ENCODE measurements at regions not wholly inside any gene's neighbourhood (a gene's known extent, or its start where the extent isn't known, plus 50 kb on each side); places are given as distances from the start of the nearest gene placed in this dataset.

DNA sequence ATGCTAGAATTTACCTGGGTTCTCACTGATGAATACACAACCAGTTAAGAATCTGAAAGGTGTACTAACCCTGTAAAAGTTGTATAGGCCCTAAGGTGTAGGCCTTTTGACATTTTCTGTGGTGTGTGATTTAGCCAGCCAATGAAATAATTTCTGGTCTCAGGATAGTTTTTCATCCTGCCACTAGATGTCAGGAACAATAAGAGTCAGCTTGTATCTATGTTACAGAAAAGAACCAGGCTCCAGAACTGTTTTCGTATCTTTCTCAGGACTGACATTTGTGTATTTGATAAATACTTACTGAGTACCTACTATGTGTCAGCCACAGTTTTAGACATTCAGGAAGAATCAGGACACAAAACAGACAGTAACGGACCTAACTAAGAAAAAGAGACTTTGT lies 673.6 kb upstream of the TENM3 start:
- no peaks in the 10 kb centered on the region for H3K9me3 ChIP-seq
- H3K27me3 ChIP-seq (replicated peaks in 1 of 7), result no peaks in the 10 kb centered on the region
- H3K27ac ChIP-seq, result no peak overlapping the region
- no peaks in the 10 kb centered on the region for H3K36me3 ChIP-seq
- TF ChIP-seq, protein P1, sequence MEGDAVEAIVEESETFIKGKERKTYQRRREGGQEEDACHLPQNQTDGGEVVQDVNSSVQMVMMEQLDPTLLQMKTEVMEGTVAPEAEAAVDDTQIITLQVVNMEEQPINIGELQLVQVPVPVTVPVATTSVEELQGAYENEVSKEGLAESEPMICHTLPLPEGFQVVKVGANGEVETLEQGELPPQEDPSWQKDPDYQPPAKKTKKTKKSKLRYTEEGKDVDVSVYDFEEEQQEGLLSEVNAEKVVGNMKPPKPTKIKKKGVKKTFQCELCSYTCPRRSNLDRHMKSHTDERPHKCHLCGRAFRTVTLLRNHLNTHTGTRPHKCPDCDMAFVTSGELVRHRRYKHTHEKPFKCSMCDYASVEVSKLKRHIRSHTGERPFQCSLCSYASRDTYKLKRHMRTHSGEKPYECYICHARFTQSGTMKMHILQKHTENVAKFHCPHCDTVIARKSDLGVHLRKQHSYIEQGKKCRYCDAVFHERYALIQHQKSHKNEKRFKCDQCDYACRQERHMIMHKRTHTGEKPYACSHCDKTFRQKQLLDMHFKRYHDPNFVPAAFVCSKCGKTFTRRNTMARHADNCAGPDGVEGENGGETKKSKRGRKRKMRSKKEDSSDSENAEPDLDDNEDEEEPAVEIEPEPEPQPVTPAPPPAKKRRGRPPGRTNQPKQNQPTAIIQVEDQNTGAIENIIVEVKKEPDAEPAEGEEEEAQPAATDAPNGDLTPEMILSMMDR (IDR thresholded peaks at IDR 0.05 in 8 of 11, conservative IDR thresholded peaks at IDR 0.05 in 3 of 11), result peak in 1 of 11 experiments; percentile 8
- no peak for TF ChIP-seq POLR2A (IDR thresholded peaks at IDR 0.05)
- DNase-seq, result no peak
- H3K4me1 ChIP-seq, result no peaks in the 10 kb centered on the region
- WGBS, 5 donors, result 51 to 62% (median 54%) methylated on average over 2 of the region's 2 CpGs
- no peak overlapping the region for H3K4me3 ChIP-seq
- intact Hi-C loops (cut with DNase I; ENCODE audit: low total_unique reads), result no loop called here

DNA sequence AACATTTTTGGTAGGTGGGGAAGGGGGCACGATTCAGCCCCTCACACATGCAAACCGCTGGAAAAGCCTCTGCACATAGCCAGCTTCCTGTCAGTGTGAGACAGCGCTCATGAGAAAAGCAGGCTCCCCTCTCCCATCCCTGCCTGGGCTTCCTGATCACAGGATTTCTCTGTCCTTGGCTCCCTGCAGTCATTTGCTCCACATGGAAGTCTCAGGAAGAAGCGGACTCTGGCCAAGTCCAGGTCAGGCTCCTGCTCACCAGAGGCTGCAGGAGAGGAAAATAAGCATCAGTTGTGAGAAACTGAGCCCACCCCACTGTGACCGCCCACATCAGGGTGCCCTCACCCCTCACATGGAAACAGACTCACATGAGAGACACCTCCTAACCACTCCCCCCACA lies 664.3 kb upstream of the TENM3 start:
- H3K27me3 ChIP-seq (replicated peaks in 1 of 7), result no peaks in the 10 kb centered on the region
- no peak overlapping the region for H3K27ac ChIP-seq
- no peak overlapping the region for H3K4me3 ChIP-seq
- H3K4me1 ChIP-seq, result no peaks in the 10 kb centered on the region
- 59 to 70% (median 63%) methylated on average over 5 of the region's 5 CpGs for WGBS, 5 donors
- DNase-seq, result no peak
- H3K9me3 ChIP-seq, result no peaks in the 10 kb centered on the region
- no peaks in the 10 kb centered on the region for H3K36me3 ChIP-seq
- TF ChIP-seq, protein P1 (IDR thresholded peaks at IDR 0.05 in 8 of 11, conservative IDR thresholded peaks at IDR 0.05 in 3 of 11), result no peak
- no peak for TF ChIP-seq POLR2A (IDR thresholded peaks at IDR 0.05)
- TF ChIP-seq POLR2AphosphoS5 (IDR thresholded peaks at IDR 0.05), result no peak
- intact Hi-C loops (cut with DNase I; ENCODE audit: low total_unique reads), result no loop called here

DNA sequence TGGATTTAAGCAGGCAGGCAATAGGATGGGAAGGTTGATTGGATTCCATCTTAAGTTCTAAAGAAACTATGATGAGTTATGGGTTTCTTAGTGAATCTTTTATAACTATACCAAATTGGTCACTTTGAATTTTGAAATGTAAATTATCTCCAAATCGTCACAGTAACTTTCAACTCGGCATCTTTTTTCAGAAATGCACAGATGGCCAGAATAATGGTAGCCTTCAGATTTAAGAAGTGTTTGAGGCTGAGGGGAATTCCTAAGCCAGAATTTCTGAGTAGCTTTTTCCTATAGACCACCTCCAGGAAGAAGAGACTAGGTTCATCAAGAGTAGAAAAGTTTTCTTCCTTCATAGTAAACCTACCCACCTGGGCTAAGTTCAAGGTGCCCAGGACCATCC lies 663.7 kb upstream of the TENM3 start:
- H3K27ac ChIP-seq, result no peak overlapping the region
- no peaks in the 10 kb centered on the region for H3K36me3 ChIP-seq
- H3K27me3 ChIP-seq (replicated peaks in 1 of 7), result no peaks in the 10 kb centered on the region
- 82 to 94% (median 91%) methylated on average over 2 of the region's 2 CpGs for WGBS, 5 donors
- TF ChIP-seq, protein P1 (IDR thresholded peaks at IDR 0.05 in 8 of 11, conservative IDR thresholded peaks at IDR 0.05 in 3 of 11), result no peak
- TF ChIP-seq POLR2AphosphoS5 (IDR thresholded peaks at IDR 0.05) (no peak), POLR2A (IDR thresholded peaks at IDR 0.05) (no peak)
- no peaks in the 10 kb centered on the region for H3K9me3 ChIP-seq
- intact Hi-C loops (cut with DNase I; ENCODE audit: low total_unique reads), result no loop called here
- no peak overlapping the region for H3K4me3 ChIP-seq
- H3K4me1 ChIP-seq, result no peaks in the 10 kb centered on the region
- DNase-seq, result no peak

DNA sequence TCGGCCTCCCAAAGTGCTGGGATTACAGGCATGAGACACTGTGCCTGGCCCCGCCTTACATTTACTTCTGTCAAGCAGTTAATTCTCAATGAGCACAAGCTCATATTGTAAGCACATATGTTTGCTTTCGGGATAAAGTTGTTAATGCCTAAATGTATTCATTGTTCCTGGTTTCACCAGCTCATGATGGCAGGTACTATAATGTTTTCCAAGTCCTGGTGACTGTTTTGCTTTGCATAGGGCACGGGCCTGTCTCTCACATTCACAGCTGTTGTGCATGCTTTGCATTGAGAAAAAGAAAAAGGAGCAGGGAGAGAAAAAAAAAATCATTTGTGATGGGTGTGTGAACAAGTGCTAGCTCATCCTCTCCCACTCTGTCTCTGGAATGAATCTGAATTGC lies 661.2 kb upstream of the TENM3 start:
- Histone ChIP-seq H3K27ac (no peak overlapping the region), H3K36me3 (no peaks in the 10 kb centered on the region), H3K9me3 (no peaks in the 10 kb centered on the region), H3K27me3 (replicated peaks in 1 of 7) (no peaks in the 10 kb centered on the region), H3K4me1 (no peaks in the 10 kb centered on the region), H3K4me3 (no peak overlapping the region)
- TF ChIP-seq, protein P1 (IDR thresholded peaks at IDR 0.05 in 8 of 11, conservative IDR thresholded peaks at IDR 0.05 in 3 of 11), result no peak
- TF ChIP-seq POLR2A (IDR thresholded peaks at IDR 0.05) (no peak), POLR2AphosphoS5 (IDR thresholded peaks at IDR 0.05) (no peak)
- intact Hi-C loops (cut with DNase I; ENCODE audit: low total_unique reads), result no loop called here
- DNase-seq, result no peak
- WGBS, 5 donors, result 80 to 92% (median 86%) methylated on average over 4 of the region's 4 CpGs
